ENCODE measurements at regions not wholly inside any gene's neighbourhood (a gene's known extent, or its start where the extent isn't known, plus 50 kb on each side); places are given as distances from the start of the nearest gene placed in this dataset.

DNA sequence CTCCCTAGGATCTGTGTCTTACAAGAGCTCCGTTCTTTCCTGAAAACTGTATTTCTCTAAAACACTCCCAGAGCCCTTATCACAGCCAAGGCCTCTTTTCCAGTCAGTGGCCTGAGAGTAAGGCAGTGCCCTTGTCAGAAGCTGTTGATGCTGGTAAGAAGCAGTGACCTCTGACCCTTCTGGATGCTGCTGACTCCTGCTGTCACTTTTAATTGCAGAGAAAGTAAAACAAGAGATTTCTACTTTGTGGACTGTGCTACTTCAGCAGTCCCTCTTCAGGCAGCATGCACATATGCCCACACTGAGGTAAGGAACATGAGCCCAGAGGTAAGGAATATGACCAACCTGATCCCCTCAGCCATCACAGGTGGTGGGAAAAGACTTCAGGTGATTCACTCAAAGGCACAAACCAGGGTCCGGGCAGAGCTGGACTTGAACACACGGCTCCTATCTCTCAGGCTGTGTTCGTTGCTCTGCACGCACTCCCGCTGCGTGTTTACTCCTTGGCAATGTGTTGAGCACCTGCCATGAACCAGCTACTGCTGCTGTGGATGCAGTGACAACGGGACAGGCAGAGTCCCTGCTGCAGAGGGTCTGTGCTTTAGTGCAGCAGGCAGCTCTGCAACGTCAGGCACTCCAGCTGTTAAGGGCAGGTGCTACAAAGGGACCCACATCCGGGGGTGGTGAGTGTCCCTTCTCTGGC, 201.9 kb upstream of the CST7 start:
- TF ChIP-seq, protein P1, sequence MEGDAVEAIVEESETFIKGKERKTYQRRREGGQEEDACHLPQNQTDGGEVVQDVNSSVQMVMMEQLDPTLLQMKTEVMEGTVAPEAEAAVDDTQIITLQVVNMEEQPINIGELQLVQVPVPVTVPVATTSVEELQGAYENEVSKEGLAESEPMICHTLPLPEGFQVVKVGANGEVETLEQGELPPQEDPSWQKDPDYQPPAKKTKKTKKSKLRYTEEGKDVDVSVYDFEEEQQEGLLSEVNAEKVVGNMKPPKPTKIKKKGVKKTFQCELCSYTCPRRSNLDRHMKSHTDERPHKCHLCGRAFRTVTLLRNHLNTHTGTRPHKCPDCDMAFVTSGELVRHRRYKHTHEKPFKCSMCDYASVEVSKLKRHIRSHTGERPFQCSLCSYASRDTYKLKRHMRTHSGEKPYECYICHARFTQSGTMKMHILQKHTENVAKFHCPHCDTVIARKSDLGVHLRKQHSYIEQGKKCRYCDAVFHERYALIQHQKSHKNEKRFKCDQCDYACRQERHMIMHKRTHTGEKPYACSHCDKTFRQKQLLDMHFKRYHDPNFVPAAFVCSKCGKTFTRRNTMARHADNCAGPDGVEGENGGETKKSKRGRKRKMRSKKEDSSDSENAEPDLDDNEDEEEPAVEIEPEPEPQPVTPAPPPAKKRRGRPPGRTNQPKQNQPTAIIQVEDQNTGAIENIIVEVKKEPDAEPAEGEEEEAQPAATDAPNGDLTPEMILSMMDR (IDR thresholded peaks at IDR 0.05; ENCODE audit: insufficient read depth, low read depth, low read length, missing control alignments), result no peak
- H3K4me3 ChIP-seq (ENCODE audit: low read length), result no peak overlapping the region
- no peak for DNase-seq (ENCODE audit: low read depth)

DNA sequence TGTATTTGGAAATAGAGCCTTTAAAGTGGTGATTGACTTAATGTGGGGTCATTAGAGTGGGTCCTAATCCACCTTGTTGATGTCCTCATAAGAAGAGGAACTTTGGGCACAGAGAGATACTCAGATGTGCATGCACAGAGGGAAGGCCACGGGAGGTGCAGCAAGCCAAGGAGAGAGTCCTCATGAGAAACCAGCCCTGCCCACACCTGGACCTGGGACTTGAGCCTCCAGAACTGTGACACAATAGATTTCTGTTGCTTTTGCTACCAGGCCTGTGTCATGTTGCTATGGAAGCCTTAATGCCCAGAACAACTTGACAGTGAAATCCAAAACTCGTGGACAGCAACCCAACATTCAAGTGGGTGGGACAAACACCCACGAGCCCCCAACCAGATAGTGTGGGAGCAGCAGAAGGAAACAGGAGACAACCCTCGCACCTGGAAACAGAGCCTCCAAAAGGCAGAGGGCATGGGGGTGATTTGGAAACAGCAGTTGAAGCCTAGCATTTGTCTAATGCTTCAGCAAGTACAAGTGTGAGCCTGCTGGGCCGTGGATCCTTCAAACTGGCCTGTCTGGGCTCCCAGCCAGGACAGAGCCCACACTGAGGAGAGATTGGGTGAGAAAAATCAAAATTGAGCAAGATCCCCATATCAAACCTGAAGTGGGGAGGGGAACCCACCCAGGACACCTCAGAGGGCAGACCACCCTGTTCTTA, 201.0 kb upstream of the CST7 start:
- TF ChIP-seq, protein P1 (IDR thresholded peaks at IDR 0.05; ENCODE audit: insufficient read depth, low read depth, low read length, missing control alignments), result no peak
- DNase-seq (ENCODE audit: low read depth), result no peak

DNA sequence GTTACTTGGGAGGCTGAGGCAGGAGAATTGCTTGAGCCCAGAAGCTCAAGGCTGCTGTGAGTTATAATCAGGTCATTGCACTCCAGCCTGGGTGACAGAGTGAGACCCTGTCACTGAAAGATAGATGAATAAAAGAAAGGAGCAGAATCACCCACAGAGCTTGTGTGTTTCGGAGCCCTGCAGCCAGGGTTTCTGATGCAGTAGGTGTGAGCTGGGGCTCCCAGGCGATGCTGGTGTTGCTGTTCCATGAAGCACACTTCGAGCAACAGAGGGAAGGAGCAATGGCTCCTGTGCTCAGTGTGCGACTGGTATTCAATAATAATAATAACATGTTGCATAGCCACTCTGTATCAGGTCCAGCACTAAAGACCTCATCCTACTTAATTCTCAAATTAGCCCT, 197.5 kb upstream of the CST7 start:
- TF ChIP-seq, protein P1 (IDR thresholded peaks at IDR 0.05; ENCODE audit: insufficient read depth, low read depth, low read length, missing control alignments), result no peak
- no peak overlapping the region for H3K4me3 ChIP-seq (ENCODE audit: low read length)
- DNase-seq (ENCODE audit: low read depth), result no peak

More for the DNA sequence above, 201.0 kb upstream of the CST7 start:
- H3K4me3 ChIP-seq (ENCODE audit: low read length), result no peak overlapping the region

DNA sequence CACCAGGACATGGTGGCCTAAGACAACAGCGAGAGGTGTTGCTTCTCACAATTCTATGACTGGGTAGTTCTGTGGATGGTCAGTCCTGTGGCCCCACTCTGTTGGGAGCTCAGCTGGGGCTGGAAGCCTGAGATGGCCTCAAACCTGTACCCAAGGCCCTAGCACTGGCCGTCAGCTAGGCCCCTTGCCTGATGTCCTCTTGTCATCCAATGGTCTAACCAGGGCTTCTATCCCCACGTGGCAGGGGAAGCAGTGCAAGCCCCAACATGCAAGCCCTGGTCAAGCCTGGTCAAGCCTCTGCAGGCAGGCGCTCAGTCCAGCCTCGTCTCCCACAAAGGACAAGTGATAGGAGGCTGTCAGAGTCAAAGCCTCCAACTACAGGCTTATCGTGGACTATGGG, 196.5 kb upstream of the CST7 start:
- DNase-seq (ENCODE audit: low read depth), result peak; percentile 53
- TF ChIP-seq, protein P1 (IDR thresholded peaks at IDR 0.05; ENCODE audit: insufficient read depth, low read depth, low read length, missing control alignments), result no peak
- H3K4me3 ChIP-seq (ENCODE audit: low read length), result no peak overlapping the region

DNA sequence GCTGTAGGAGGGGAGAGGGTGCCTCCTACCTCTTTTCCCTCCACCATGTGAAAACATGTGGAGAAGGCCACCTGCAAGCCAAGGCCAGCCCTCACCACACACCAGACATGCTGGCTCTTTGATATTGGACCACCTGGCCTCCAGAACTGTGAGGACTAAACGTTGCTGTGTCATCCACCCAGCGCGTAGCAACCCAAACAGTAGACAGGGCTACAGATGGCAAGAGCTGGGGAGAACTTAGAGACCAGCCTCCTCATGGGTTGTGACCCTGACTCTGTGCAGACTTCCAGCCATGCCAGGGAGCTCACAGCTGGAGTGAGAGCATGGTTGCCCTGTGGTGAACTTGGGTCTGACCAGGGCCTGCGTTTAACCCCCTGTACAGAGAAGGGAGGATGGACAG, 195.9 kb upstream of the CST7 start:
- no peak for DNase-seq (ENCODE audit: low read depth)
- H3K4me3 ChIP-seq (ENCODE audit: low read length), result no peak overlapping the region

DNA sequence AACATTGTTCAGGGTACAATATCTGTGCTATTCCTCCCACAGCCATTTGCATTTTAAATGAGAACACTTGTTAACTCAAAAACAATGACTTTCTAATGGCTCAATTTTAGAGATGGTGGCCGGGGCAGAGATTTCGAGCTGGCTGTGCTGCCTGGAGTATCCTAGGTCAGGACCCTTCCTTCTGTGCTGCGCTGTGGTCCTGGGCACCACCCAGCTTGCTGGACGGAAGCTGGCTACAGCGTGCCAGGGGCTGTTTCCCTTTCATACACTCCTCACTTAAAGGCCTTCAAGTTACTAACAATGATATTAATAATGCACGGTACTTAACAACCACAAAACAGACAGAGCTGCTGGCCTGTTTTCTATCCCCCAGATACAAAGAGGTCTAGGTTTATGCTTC, 194.4 kb upstream of the CST7 start:
- H3K4me3 ChIP-seq (ENCODE audit: low read length), result no peak overlapping the region
- TF ChIP-seq, protein P1 (IDR thresholded peaks at IDR 0.05; ENCODE audit: insufficient read depth, low read depth, low read length, missing control alignments), result no peak
- DNase-seq (ENCODE audit: low read depth), result no peak

More for the DNA sequence above, 195.9 kb upstream of the CST7 start:
- TF ChIP-seq, protein P1 (IDR thresholded peaks at IDR 0.05; ENCODE audit: insufficient read depth, low read depth, low read length, missing control alignments), result no peak

All from epithelial cell of esophagus (primary cell).